Parathyroid adenoma (tissue), 2 donors: ENCODE measurements at regions not wholly inside any gene's neighbourhood (a gene's known extent, or its start where the extent isn't known, plus 50 kb on each side); places are given as distances from the start of the nearest gene placed in this dataset.

Experiments used
- H2AFZ ChIP-seq: fragments of 300-600 bp; sonication (generic); one replicate; pipeline ENCODE4 v1.7.0; 2017; ENCODE audit warnings: antibody characterized with exemption, mild to moderate bottlenecking
- H3K27ac ChIP-seq: fragments of 300-600 bp; sonication (generic); one replicate; pipeline ENCODE4 v1.7.0; 2017
- H3K27me3 ChIP-seq: fragments of 300-600 bp; sonication (generic); one replicate; pipeline ENCODE4 v1.7.0; 2017; ENCODE audit warnings: low read length; ENCODE audit not compliant: control insufficient read depth, insufficient read depth
- H3K36me3 ChIP-seq: fragments of 300-600 bp; sonication (generic); one replicate; pipeline ENCODE4 v1.7.0; 2017; ENCODE audit warnings: low read length; ENCODE audit not compliant: control insufficient read depth, insufficient read depth
- H3K4me1 ChIP-seq: fragments of 300-600 bp; sonication (generic); one replicate; pipeline ENCODE4 v1.7.0; 2017; ENCODE audit warnings: control low read depth
- H3K4me2 ChIP-seq: fragments of 300-600 bp; sonication (generic); one replicate; pipeline ENCODE4 v1.7.0; 2017; ENCODE audit warnings: low read length
- H3K4me3 ChIP-seq: fragments of 300-600 bp; sonication (generic); one replicate; pipeline ENCODE4 v1.7.0; 2017; ENCODE audit warnings: low read depth, low read length
- H3K79me2 ChIP-seq: fragments of 300-600 bp; sonication (generic); one replicate; pipeline ENCODE4 v1.7.0; 2017; ENCODE audit warnings: control low read depth
- H3K9ac ChIP-seq: fragments of 300-600 bp; sonication (generic); one replicate; pipeline ENCODE4 v1.7.0; 2017; ENCODE audit warnings: mild to moderate bottlenecking
- H3K9me3 ChIP-seq: fragments of 300-600 bp; sonication (generic); one replicate; pipeline ENCODE4 v1.7.0; 2017; ENCODE audit warnings: low read length; ENCODE audit not compliant: control insufficient read depth
- TF ChIP-seq, protein P1 (sequence below): fragments of 300-600 bp; sonication (generic); IDR thresholded peaks from one replicate; pipeline ENCODE4 v1.7.0; 2017; ENCODE audit warnings: antibody characterized with exemption, mild to moderate bottlenecking
- donor health status: primary hyperparathyroidism.

DNA sequence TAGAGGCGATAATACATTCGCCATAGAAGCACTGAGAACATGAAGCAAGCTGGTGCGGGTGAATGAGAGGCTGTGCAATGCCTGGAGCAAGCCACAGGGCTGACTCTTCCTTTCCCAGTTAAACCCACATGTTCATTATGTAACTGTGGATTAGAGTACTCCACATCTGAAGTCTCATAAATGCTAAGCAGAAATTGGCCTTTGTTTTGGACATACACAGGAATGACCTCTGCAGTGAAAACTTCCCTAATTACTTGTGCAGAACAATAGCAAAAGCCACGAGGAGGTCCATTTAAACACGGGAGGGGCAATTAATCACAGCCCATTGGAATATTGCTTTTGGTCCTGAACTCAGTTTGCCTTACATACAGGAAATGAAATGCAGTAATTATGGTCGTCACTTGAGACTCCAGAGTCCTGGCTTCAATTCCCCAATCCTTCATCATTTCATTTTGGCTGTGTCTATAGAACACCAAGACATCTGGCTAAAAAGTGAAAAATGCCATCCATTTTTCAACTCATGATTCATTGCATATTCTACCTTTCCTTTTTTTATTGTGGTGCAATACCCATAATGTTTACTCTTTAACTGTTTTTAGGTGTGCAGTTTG, 78.7 kb upstream of the CXCL12 start:
- no peak overlapping the region for H3K4me2 ChIP-seq
- H3K4me1 ChIP-seq = no peaks in the 10 kb centered on the region
- no peaks in the 10 kb centered on the region for H3K79me2 ChIP-seq
- no peaks in the 10 kb centered on the region for H3K36me3 ChIP-seq
- H3K9me3 ChIP-seq = no peaks in the 10 kb centered on the region
- H3K27ac ChIP-seq = no peak overlapping the region
- no peak overlapping the region for H2AFZ ChIP-seq
- TF ChIP-seq, protein P1, sequence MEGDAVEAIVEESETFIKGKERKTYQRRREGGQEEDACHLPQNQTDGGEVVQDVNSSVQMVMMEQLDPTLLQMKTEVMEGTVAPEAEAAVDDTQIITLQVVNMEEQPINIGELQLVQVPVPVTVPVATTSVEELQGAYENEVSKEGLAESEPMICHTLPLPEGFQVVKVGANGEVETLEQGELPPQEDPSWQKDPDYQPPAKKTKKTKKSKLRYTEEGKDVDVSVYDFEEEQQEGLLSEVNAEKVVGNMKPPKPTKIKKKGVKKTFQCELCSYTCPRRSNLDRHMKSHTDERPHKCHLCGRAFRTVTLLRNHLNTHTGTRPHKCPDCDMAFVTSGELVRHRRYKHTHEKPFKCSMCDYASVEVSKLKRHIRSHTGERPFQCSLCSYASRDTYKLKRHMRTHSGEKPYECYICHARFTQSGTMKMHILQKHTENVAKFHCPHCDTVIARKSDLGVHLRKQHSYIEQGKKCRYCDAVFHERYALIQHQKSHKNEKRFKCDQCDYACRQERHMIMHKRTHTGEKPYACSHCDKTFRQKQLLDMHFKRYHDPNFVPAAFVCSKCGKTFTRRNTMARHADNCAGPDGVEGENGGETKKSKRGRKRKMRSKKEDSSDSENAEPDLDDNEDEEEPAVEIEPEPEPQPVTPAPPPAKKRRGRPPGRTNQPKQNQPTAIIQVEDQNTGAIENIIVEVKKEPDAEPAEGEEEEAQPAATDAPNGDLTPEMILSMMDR = no peak
- H3K4me3 ChIP-seq = no peak overlapping the region
- H3K9ac ChIP-seq = no peak overlapping the region
- H3K27me3 ChIP-seq = no peaks in the 10 kb centered on the region

GRCh38 chr10:44464503-44464902, 79.6 kb upstream of the CXCL12 start:
- Histone ChIP-seq H3K27ac (no peak overlapping the region), H3K79me2 (no peaks in the 10 kb centered on the region), H3K4me3 (no peak overlapping the region), H2AFZ (no peak overlapping the region), H3K4me2 (no peak overlapping the region), H3K9me3 (no peaks in the 10 kb centered on the region), H3K27me3 (no peaks in the 10 kb centered on the region), H3K4me1 (no peaks in the 10 kb centered on the region), H3K36me3 (no peaks in the 10 kb centered on the region), H3K9ac (no peak overlapping the region)
- TF ChIP-seq, protein P1 = no peak

DNA sequence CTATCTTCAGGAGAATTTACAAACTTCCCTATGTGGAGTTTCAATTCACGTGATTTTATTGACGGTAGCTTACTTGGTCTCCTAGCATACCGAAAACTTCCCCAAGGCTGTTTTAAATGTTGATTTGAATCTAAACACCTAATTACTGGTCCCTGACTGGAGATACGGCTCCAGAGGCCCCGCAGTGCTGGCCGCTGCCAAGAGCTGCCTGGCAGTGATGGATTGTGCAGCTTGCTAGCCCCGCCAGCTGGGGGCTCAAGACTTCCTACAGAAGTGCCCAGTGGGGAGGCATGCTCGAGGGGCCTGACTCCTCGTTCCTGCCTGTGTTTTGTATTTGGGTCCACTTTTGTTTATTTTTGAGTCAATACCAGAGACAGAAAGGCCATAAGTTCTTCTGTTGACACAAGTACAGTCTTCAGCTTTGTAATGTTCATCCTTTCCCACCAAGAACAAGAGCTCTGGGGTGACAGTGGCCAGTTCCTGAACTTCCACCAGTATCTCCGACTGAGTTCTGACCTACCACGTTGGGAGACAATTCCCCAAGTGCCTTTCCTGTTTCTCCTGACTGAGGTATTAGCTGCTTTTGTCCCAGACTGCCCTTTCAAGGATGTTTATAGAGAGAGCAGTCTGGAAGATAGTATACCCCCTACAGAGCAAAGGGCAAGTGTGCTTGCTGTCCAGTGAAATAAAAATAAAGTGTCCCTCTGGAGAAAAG, 80.7 kb upstream of the CXCL12 start:
- no peak overlapping the region for H3K4me2 ChIP-seq
- H3K9me3 ChIP-seq = no peaks in the 10 kb centered on the region
- H3K27me3 ChIP-seq = no peaks in the 10 kb centered on the region
- no peaks in the 10 kb centered on the region for H3K79me2 ChIP-seq
- H2AFZ ChIP-seq = no peak overlapping the region
- TF ChIP-seq, protein P1 = no peak
- no peak overlapping the region for H3K9ac ChIP-seq
- no peak overlapping the region for H3K4me3 ChIP-seq
- H3K4me1 ChIP-seq = no peaks in the 10 kb centered on the region
- H3K27ac ChIP-seq = no peak overlapping the region
- no peaks in the 10 kb centered on the region for H3K36me3 ChIP-seq

DNA sequence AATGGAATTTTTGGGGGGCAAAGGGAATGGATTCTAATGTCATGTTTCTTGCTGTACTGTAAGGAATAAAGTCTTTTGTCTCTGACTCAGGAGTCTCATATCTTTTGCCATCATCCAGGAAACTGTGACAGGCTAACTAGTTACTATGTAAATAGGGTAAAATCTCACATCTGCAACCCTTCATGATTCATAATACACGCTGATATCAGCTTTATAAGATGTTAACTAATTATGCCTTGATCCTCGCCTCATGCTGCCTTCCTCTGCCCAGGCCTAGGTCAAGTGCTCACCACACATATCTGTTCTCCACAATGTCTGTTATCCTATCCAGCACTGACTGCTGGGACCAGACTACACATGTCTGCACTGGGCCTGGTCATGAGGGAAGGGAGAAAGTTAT, 81.3 kb upstream of the CXCL12 start:
- H3K27me3 ChIP-seq = no peaks in the 10 kb centered on the region
- H3K36me3 ChIP-seq = no peaks in the 10 kb centered on the region
- TF ChIP-seq, protein P1 = no peak
- H3K27ac ChIP-seq = no peak overlapping the region
- H3K9ac ChIP-seq = no peak overlapping the region
- H3K9me3 ChIP-seq = no peaks in the 10 kb centered on the region
- no peak overlapping the region for H3K4me2 ChIP-seq
- no peaks in the 10 kb centered on the region for H3K79me2 ChIP-seq
- no peak overlapping the region for H3K4me3 ChIP-seq
- no peak overlapping the region for H2AFZ ChIP-seq
- no peaks in the 10 kb centered on the region for H3K4me1 ChIP-seq

GRCh38 chr10:44467090-44467489, 82.2 kb upstream of the CXCL12 start:
- H3K79me2 ChIP-seq = no peaks in the 10 kb centered on the region
- no peaks in the 10 kb centered on the region for H3K36me3 ChIP-seq
- H3K27me3 ChIP-seq = no peaks in the 10 kb centered on the region
- H3K27ac ChIP-seq = no peak overlapping the region
- no peak overlapping the region for H3K4me2 ChIP-seq
- H3K9ac ChIP-seq = no peak overlapping the region
- H3K9me3 ChIP-seq = no peaks in the 10 kb centered on the region
- H3K4me1 ChIP-seq = no peaks in the 10 kb centered on the region
- TF ChIP-seq, protein P1 = no peak
- no peak overlapping the region for H2AFZ ChIP-seq
- H3K4me3 ChIP-seq = no peak overlapping the region
